ENCODE measurements at regions not wholly inside any gene's neighbourhood (a gene's known extent, or its start where the extent isn't known, plus 50 kb on each side); places are given as distances from the start of the nearest gene placed in this dataset.
"Not testable (repeated sequence)": the region's sequence is repeated elsewhere in the genome, so short reads cannot be mapped to it uniquely, and the experiment has no call there.

DNA sequence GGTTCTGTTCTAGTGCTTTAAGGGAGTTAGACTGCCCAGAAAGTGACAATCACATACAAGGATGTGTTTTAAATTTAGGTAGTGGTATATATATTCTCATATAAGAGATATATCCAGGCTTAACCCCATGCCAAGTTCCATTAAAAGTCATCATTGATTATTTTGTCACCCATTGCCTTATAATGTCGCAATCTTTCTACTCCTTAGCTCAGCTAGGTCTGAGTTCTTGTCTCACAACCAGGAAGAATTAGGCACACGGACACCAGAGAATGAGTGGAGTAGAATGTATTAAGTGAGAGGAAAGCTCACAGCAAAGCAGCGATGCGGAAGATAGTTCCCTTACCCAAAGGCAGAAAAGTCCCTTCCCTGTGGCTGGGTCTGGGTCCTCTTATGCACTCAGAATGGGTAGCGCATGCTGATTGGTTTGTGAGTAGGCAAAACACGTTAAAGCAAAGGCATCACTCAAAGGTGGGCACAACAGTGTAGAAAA, 197.2 kb upstream of the AHR start:
- ATAC-seq (no peak), DNase-seq (ENCODE audit: missing footprints) (no peak)
- intact Hi-C loops (cut with DNase I): no loop called here

DNA sequence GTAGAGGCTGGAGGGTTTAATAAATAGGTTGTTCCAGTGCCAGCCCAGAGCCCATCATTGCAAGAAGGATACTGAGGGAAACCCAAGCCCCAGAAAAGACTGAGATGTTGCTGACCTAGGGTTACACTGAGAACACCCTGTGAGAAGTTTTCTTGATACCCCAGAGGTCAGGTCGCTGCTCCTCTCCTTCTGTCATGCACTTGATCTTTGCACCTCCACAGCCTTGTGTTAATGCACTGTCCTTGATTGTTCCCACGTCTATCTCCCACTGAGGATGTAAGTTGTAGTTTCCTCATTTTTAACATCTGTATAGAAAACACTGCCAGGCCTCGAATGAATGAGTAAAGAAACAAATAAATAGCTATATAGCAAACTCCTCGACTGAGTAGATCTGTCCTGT, 195.3 kb upstream of the AHR start:
- intact Hi-C loops (cut with DNase I): no loop called here
- no peak for ATAC-seq
- no peak for DNase-seq (ENCODE audit: missing footprints)

DNA sequence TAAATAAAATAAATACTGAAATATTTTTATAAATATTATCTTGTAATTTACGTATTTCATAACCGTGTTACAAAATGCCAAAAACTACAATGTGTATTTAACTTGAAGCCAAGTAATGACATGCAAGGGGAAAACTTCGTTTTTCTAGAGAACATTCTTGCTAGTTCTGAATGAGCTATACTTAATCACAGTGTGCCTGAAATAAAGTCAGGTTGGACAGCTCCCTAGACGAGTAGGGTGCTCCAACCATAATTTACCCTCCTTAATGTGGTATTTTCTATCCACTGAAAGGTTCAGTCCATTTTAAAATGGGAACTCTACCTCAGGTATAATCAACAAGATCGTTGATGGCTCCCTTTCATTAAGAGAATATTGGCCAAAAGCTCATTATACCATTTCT, 194.5 kb upstream of the AHR start:
- DNase-seq (ENCODE audit: missing footprints) (no peak), ATAC-seq (no peak)
- intact Hi-C loops (cut with DNase I): no loop called here

DNA sequence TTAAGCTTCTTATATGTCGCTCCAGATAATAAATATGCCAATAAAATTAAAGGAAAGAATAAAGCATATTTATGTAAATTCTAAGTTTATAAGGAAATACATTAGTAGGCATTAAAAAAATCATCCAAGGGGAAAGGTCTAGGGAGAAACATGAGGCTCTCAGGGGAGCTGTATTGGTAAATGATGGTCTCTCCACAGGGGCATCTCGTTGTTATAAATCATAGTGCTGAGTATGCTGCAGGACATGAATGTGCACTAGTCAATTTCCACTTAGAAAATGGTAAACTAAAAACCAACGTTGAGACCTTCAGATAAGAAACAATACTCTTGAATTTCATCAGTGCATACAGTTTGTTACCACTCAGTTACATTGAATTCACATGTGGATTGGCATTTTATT, 194.0 kb upstream of the AHR start:
- ATAC-seq (no peak), DNase-seq (ENCODE audit: missing footprints) (no peak)
- intact Hi-C loops (cut with DNase I): no loop called here

DNA sequence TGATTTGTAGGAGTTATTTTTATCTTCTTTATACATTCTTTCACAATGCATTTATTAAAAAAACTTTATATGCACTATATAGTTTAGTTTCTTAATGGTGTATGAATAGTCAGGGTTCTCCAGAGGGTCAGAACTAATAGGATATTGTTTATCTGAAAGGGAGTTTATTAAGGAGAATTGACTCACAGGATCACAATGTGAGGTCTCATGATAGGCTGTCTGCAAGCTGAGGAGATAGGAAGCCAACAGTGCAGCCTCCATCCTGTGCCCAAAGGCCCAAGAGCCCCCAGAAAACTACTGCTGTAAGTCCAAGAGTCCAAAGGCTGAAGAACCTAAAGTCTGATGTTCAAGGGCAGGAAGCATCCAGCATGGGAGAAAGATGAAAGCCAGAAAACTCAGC, 192.8 kb upstream of the AHR start:
- ATAC-seq (no peak), DNase-seq (ENCODE audit: missing footprints) (no peak)
- intact Hi-C loops (cut with DNase I): no loop called here

DNA sequence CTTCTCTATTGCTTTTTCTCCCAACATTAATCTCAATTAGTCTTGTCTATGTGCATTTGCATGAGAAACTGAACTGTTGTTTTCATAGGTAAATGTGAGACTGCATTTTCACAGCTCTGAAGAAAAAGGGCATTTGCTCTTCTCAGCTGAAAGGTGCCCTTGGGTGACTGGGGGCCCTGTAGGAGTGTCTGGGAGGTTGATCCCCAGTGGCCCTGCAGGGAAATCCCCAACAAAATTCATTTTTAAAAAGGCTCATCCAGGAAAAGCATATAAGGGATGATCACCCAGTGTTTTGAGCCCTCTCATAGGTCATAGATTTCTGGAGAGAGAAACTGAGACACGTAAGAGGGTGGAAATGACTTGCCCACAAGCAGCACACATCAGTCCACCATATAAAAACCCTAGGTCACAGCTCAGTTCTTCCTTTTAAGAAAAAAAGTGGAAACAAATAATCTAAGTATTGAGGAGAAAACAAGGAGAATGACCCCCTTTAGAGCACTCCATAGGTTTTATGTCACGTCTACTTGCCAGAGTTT, 190.3 kb upstream of the AHR start:
- intact Hi-C loops (cut with DNase I): no loop called here
- ATAC-seq (no peak), DNase-seq (ENCODE audit: missing footprints) (no peak)

DNA sequence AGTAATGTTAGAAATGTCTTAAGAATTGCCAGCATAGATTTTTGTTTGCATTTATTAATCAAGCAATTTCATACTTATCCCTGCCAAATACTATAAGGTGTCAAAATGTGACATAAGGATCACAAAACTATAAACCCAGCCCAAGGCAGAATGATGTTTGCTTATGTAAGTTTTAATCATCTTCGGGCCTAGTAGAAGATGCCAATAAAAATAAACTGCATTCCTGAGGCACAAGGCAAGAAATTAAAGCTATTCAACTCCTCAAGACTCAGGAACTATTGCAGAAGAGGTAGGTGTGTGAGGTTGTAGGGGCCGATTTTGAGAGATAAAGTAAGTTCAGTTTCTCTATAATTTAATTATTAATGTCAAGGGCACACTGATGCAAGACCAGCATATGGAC, 189.4 kb upstream of the AHR start:
- ATAC-seq: no peak
- intact Hi-C loops (cut with DNase I): no loop called here
- DNase-seq (ENCODE audit: missing footprints): no peak

DNA sequence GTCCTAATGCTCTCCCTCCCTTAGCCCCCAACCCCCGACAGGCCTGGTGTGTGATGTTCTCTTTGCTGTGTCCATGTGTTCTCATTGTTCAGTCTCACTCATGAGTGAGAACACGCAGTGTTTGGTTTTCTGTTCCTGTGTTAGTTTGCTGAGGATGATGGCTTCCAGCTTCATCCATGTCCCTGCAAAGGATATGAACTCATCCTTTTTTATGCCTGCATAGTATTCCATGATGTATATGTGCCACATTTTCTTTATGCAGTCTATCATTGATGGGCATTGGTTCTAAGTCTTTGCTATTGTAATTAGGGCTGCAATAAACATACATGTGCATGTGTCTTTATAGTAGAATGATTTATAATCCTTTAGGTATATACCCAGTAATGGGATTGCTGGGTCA, 184.7 kb upstream of the AHR start:
- intact Hi-C loops (cut with DNase I); DNase-seq (ENCODE audit: missing footprints); ATAC-seq: not testable (repeated sequence)

DNA sequence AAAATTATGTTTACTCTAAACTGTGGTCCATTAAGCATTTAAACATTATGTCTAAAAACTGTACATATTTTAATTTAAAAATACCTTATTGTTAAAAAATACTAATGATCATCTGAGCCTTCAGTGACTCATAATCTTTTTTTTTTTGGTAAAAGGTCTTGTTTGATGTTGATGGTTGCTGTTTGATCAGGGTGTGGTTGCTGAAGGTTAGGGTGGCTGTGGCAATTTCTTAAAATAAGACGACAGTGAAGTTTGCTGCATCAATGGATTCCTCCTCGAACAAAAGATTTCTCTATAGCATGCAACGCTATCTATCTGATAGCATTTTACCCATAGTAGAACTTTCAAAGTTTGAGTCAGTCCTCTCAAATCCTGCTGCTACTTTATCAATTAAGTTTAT, 180.0 kb upstream of the AHR start:
- ATAC-seq: no peak
- intact Hi-C loops (cut with DNase I): no loop called here
- no peak for DNase-seq (ENCODE audit: missing footprints)

DNA sequence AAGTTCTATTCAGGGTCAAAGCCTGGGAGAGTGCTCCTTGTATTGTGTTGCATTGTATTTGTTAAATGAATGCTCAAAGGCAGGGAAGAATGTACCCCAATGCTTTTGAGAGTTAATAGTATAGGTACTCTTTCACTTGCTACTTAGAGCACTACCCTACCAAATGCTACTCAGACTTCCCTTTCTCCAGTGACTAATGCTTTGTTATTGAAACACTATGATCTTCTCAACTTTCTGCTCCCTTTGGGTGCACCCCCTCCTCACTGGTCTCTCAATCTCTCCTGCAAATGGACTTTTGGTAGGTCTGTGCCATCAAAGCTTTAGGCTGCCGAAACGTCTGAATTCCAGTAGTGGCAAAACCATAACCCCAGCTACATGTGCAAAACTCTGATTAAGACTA, 177.7 kb upstream of the AHR start:
- ATAC-seq: no peak
- no peak for DNase-seq (ENCODE audit: missing footprints)
- intact Hi-C loops (cut with DNase I): no loop called here

DNA sequence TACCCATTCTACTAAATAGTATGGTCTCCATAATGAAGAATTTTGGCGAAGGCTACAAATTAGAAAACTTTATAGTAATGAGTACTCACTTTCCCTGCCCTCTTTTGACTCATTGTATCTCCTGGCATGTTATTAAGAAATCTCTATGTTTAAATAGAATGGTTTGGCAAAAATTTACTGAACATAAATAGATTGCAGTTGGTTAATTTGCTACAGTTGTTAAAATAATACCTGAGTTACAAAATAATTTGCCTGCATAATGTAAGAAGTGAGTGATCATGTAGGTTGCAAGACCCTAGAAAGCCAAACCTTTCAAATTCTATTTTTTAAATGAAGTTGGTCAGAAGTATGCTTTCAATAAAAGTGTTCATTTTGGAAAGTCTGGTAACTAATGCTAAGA, 176.8 kb upstream of the AHR start:
- intact Hi-C loops (cut with DNase I): no loop called here
- no peak for ATAC-seq
- no peak for DNase-seq (ENCODE audit: missing footprints)

DNA sequence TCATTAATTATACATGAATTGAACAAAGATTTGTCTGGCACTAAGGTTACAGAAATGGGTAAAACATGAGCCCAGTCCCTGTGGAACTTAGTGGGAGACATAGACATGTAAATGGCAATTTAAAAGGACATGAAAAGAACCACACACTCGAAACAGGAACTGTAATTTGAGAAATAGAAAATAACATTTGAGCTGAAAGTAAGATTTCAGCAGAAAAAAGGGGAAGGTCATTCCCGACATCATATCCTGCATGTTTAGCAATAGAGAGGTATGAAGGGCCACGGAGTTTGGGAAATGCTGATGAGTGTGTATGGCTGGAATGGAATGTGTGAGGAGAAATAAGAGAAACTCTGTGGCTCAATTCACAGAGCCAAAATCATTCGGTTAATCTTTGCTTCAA, 175.4 kb upstream of the AHR start:
- ATAC-seq (peak; percentile 20), DNase-seq (ENCODE audit: missing footprints) (no peak)
- intact Hi-C loops (cut with DNase I): no loop called here

DNA sequence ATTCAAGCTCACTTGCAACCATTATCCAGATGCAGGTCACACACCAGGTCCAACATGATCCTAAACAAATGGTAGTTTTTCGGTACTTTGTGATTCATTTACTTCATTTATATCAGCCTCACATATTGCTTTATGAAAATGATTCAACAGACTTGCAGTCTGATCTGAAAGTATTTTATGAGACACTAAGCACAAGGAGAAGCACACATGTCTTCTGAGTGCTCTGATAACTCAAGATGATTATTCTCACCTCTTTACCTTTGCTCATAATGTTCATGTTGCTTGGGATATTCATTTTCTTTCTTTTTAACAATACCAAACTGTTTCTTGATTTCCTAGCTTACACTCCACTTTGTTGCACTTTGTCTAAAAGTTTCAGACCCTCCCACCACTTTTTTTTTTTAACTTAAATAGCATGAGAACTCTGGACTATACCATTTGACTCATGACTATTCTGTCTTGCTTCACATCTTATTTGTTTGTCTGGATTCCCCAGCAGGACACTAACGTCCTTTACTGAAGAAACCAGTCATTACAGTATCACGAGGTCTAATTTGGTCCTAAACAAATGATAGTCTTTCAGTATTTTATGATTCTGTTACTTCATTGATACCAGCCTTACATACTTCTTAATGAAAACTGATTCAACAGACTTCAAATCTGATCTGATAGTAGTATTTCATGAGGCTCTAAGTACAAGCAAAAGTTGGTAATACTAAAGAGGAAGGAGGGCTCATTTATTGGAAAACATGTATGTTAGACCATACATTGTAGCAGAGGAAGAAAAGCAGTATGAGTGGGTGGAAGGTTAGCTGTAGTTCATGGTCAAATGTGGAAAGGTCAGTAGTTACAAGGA, 171.8 kb upstream of the AHR start:
- no peak for DNase-seq (ENCODE audit: missing footprints)
- ATAC-seq: no peak
- intact Hi-C loops (cut with DNase I): no loop called here

DNA sequence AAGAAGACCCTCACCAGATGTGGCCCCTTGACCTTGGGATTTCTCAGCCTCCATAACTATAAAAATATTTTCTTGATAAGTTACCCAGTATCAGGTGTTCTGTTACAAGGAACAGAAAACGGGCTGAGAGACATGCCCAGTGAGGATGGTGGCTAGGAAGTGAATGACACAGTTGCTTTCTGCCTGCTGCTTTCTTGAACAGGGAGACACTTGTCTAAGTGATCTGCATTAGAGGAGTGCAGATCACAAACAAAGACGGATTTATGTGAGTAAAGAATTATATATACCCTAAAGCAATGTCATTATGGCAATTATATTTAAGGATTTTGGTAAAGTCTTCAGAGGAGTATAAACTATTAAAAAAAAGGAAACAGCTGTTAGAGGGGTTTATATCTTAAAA, 169.2 kb upstream of the AHR start:
- intact Hi-C loops (cut with DNase I): no loop called here
- ATAC-seq: no peak

DNA sequence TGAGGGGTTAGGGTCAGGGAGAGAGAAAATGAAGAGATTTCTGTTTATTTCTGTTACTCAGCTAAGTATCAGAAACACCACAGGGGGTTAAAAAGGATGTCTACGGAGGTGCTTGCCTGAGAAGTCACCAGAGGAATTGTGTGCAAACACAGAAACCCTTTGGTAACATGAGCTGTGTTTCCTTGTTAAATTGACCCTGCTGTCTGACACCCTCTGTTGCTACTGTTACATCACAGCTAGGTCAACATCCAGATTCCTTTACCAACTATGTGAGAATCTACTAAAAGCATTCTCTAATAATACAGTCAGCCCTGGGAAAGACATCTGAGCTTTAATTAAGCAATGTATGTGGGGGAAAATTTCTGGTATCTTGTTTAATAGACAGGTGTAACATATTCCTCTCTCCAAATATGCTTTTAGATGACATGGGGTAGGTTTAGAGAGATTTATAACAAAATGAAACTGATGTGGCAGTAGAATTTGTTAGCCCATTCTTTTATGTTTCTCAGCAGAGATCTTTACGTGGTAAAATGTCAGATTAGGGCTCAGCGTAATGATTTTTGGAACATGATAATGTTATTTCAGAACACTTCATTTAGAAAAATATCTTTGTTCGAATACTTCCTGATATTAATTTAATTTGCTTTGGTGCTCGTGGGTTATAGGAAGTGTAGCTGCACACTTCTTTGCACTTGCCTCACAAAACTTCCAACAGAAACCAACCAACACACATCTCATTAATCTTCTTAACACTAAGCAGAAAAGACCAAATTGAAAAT, 168.0 kb upstream of the AHR start:
- no peak for DNase-seq (ENCODE audit: missing footprints)
- peak; percentile 37 for ATAC-seq
- intact Hi-C loops (cut with DNase I): no loop called here

More for the DNA sequence above, 169.2 kb upstream of the AHR start:
- no peak for DNase-seq (ENCODE audit: missing footprints)

DNA sequence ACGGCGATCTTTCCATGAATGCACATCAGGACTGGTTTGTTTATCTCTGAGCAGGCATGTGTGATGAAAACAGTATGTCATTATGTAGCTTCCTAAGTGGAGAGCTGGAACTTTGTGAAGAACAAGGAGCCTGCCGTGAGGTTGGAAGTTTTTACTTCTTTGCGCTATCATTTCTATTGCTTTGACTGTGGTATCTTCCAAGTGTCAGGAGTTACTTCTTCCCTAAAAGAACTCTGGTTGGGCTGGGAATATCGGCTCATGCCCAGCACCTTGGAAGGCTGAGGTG, 167.4 kb upstream of the AHR start:
- DNase-seq (ENCODE audit: missing footprints) (no peak), ATAC-seq (no peak)
- intact Hi-C loops (cut with DNase I): no loop called here

DNA sequence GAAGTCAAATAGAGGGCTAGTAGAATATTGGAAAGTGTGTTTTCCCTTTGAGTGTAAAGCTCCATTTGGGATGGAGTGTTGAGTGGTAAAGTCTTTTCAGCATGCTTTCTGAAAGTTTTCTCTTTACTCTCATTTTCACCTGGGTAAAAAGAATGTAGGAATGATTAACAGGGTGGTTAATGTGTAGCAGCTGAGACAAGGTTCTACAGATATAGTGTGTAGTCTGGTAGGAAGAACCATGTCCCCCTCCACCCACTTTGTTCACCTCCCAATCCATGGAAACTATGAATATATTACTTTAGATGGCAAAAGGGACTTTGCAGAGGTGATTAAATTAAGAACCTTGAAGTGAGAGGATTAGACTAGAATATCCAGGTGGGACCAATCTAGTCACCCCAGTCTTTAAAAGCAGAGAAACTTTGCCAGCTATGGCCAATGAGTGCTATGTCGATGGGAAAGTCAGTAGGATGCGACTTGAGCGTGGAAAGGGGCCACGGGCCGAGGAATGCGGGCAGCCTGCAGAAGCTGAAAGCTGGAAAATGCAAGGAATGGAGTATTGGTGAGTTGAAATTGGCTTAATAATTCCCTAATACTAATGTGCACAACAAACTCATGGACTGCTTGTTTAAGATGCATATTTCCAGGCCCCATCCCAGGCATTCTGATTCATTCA, 166.3 kb upstream of the AHR start:
- DNase-seq (ENCODE audit: missing footprints): no peak
- ATAC-seq: no peak
- intact Hi-C loops (cut with DNase I): no loop called here

DNA sequence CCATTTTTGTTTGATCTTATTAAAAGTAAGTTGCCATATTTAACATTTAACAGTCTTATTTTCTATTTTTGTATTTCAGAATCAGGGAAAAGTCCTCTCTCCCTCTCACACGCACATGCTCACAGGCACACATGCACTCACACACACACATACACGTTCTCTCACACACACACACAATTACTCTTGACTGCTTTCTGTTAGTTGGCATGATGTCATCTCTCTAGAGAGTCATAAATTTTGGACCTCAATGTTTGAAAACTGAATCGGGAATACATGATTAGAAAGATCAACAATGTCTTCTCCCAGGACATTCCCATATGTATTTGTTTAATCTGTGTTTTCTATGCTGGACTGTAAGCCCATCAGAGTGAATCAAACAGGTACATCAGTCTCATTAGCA, 165.7 kb upstream of the AHR start:
- ATAC-seq: no peak
- no peak for DNase-seq (ENCODE audit: missing footprints)
- intact Hi-C loops (cut with DNase I): no loop called here

DNA sequence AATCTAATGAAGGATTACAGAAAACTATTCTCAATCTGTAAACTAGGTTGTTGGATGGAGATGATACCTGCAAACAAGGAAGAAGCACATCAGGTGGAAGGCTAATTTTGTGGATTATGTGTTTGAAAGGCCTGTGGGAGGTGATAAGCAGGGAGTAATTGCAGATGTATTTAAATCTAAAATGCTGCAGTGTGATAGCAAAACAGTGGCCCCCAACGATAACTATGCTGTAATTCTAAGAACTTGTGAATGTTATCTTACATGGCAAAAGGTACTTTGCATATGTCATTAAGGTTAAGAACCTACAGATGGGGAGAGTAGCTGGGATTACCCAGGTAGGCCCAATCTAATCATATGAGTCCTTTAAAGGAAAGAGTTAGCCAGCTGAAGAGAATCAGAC, 164.5 kb upstream of the AHR start:
- ATAC-seq (no peak), DNase-seq (ENCODE audit: missing footprints) (no peak)
- intact Hi-C loops (cut with DNase I): no loop called here

DNA sequence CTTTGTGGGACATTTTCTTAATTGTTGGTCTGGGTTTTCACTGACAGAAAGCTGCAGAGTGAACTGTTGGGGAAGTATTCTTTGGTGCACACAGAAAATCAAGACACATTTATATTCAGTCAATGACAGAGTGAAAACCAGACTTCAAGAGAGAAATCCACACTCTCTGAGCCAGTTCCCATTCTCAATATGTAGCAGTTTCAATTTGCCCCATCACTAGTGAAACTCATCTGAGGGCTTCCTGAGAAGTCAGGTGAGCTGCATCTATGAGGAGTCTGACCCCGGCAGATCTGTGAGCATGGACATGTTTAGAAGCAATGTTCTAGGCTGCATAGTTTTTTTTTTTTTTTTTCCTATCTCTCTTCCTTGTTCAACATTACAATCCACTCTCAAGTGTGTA, 163.7 kb upstream of the AHR start:
- ATAC-seq (no peak), DNase-seq (ENCODE audit: missing footprints) (no peak)
- intact Hi-C loops (cut with DNase I): no loop called here

All from Right ventricle myocardium inferior (tissue), 1 donor.